ENCODE measurements at regions not wholly inside any gene's neighbourhood (a gene's known extent, or its start where the extent isn't known, plus 50 kb on each side); places are given as distances from the start of the nearest gene placed in this dataset.

- TF ChIP-seq CTCF (IDR thresholded peaks at IDR 0.05) (no peak), EZH2 (IDR thresholded peaks at IDR 0.05) (no peak), EZH2phosphoT487 (IDR thresholded peaks at IDR 0.05) (no peak)
These were observed 68.1 kb upstream of the CPLX2 start for GRCh38 chr5:175803254-175803653.

All from neural progenitor cell (in vitro differentiated cells).